GM23338 (cell line): ENCODE measurements at regions not wholly inside any gene's neighbourhood (a gene's known extent, or its start where the extent isn't known, plus 50 kb on each side); places are given as distances from the start of the nearest gene placed in this dataset.

Experiments used
- CREB1 ChIP-seq: fragments of 250-450 bp; sonication (Bioruptor Pico); IDR thresholded peaks from 2 replicates; pipeline ENCODE4 v1.5.0; 2020; ENCODE audit warnings: low read depth, mild to moderate bottlenecking, moderate library complexity
- ETS1 ChIP-seq: IDR thresholded peaks from 2 replicates; pipeline ENCODE4 v1.6.1; 2016; ENCODE audit warnings: antibody characterized with exemption
- EZH2 ChIP-seq: fragments of 200-600 bp; sonication (generic); IDR thresholded peaks from one replicate; pipeline ENCODE4 v1.8.0; 2017; ENCODE audit warnings: antibody characterized with exemption, mild to moderate bottlenecking, low read depth; ENCODE audit not compliant: unreplicated experiment
- EZH2phosphoT487 ChIP-seq: fragments of 200-600 bp; sonication (generic); IDR thresholded peaks from one replicate; pipeline ENCODE4 v1.8.1; 2018; ENCODE audit warnings: antibody characterized with exemption; ENCODE audit not compliant: unreplicated experiment
- JUNB ChIP-seq: IDR thresholded peaks from one replicate; pipeline ENCODE4 v1.6.1; 2016; ENCODE audit warnings: antibody characterized with exemption; ENCODE audit not compliant: unreplicated experiment
- NANOG ChIP-seq: IDR thresholded peaks from 2 replicates; pipeline ENCODE4 v1.6.1; 2016; ENCODE audit warnings: antibody characterized with exemption, borderline replicate concordance
- POLR2AphosphoS5 ChIP-seq: IDR thresholded peaks from 2 replicates; pipeline ENCODE4 v1.6.1; 2016; ENCODE audit warnings: antibody characterized with exemption, low read depth
- ZNF114 ChIP-seq: fragments of 250-450 bp; sonication (Bioruptor Pico); IDR thresholded peaks from 2 replicates; pipeline ENCODE4 v1.5.0; 2020; ENCODE audit warnings: mild to moderate bottlenecking, moderate library complexity
- ZNF331 ChIP-seq: fragments of 250-450 bp; sonication (Bioruptor Pico); IDR thresholded peaks from 2 replicates; pipeline ENCODE4 v1.5.0; 2020; ENCODE audit warnings: low read depth, mild to moderate bottlenecking, moderate library complexity
- TF ChIP-seq, protein P1 (sequence below), 2 experiments: fragments of 200-600 bp in 1 of 2; sonication (generic) in 1 of 2; conservative IDR thresholded peaks; 2 replicates each; pipeline versions ENCODE4 v1.5.1 to v1.6.1; 2016 to 2017; ENCODE audit warnings: antibody characterized with exemption in 2 of 2, low read depth in 2 of 2, mild to moderate bottlenecking in 2 of 2, moderate library complexity in 1 of 2
- TF ChIP-seq, protein P2 (sequence below): IDR thresholded peaks from one replicate; pipeline ENCODE4 v1.6.1; 2018; ENCODE audit warnings: antibody characterized with exemption; ENCODE audit not compliant: unreplicated experiment

DNA sequence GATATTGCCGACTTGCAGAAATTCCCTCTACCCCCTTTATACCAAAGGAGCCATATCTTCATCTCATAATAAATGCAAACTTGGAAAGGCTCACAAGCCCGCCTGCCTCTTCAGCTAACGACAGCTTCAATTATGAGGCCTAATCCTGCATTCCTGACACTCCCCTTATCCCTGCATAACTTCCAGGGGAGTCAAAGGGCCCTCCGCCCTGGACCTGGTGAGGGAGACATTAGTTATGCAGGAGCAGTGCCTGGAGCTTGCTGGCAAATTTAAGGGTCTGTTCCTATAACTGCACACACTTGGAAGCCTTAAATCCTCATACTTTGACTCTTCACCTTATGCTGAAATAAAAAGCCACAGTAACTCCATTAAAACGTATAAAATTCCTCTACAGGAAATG is 617.9 kb downstream of the BNC2 start:
- TF ChIP-seq, protein P1, sequence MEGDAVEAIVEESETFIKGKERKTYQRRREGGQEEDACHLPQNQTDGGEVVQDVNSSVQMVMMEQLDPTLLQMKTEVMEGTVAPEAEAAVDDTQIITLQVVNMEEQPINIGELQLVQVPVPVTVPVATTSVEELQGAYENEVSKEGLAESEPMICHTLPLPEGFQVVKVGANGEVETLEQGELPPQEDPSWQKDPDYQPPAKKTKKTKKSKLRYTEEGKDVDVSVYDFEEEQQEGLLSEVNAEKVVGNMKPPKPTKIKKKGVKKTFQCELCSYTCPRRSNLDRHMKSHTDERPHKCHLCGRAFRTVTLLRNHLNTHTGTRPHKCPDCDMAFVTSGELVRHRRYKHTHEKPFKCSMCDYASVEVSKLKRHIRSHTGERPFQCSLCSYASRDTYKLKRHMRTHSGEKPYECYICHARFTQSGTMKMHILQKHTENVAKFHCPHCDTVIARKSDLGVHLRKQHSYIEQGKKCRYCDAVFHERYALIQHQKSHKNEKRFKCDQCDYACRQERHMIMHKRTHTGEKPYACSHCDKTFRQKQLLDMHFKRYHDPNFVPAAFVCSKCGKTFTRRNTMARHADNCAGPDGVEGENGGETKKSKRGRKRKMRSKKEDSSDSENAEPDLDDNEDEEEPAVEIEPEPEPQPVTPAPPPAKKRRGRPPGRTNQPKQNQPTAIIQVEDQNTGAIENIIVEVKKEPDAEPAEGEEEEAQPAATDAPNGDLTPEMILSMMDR (conservative IDR thresholded peaks at IDR 0.05; ENCODE audit: low read depth in 2 of 2) = no peak
- TF ChIP-seq EZH2 (no peak), POLR2AphosphoS5 (no peak), JUNB (no peak), EZH2phosphoT487 (no peak), CREB1 (CRISPR knock-in tag) (no peak), ZNF331 (CRISPR knock-in tag) (no peak), ZNF114 (CRISPR knock-in tag) (no peak), ETS1 (no peak), NANOG (no peak)
- TF ChIP-seq, protein P2, sequence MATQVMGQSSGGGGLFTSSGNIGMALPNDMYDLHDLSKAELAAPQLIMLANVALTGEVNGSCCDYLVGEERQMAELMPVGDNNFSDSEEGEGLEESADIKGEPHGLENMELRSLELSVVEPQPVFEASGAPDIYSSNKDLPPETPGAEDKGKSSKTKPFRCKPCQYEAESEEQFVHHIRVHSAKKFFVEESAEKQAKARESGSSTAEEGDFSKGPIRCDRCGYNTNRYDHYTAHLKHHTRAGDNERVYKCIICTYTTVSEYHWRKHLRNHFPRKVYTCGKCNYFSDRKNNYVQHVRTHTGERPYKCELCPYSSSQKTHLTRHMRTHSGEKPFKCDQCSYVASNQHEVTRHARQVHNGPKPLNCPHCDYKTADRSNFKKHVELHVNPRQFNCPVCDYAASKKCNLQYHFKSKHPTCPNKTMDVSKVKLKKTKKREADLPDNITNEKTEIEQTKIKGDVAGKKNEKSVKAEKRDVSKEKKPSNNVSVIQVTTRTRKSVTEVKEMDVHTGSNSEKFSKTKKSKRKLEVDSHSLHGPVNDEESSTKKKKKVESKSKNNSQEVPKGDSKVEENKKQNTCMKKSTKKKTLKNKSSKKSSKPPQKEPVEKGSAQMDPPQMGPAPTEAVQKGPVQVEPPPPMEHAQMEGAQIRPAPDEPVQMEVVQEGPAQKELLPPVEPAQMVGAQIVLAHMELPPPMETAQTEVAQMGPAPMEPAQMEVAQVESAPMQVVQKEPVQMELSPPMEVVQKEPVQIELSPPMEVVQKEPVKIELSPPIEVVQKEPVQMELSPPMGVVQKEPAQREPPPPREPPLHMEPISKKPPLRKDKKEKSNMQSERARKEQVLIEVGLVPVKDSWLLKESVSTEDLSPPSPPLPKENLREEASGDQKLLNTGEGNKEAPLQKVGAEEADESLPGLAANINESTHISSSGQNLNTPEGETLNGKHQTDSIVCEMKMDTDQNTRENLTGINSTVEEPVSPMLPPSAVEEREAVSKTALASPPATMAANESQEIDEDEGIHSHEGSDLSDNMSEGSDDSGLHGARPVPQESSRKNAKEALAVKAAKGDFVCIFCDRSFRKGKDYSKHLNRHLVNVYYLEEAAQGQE = no peak
